ENCODE measurements at regions not wholly inside any gene's neighbourhood (a gene's known extent, or its start where the extent isn't known, plus 50 kb on each side); places are given as distances from the start of the nearest gene placed in this dataset.

DNA sequence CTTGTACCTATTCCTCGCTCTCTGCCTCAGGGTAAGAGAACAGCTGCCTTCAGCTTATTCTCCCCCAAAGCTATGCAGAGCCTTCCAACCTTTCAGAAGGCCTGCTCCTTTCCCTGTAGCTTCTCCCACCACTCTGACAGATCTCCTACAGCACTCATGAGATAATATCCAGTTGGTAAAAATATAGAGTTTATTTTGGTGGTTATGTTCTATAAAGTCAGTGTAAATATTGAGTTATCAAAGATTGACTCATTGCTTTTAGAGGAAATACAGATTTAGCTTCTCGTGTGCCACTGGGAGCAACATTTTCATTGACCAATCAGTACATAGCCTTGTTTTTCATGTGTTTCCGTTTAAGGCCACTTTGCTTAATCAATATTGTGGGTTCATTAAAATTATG lies 216.2 kb upstream of the TECRL start:
- POLR2A ChIA-PET = no interaction called here
- no peak for TF ChIP-seq TARDBP (IDR thresholded peaks at IDR 0.05)
- TF ChIP-seq FOXK2 (IDR thresholded peaks at IDR 0.05) = no peak
- no peak for TF ChIP-seq ELF4 (IDR thresholded peaks at IDR 0.05)
- TF ChIP-seq, protein P1, sequence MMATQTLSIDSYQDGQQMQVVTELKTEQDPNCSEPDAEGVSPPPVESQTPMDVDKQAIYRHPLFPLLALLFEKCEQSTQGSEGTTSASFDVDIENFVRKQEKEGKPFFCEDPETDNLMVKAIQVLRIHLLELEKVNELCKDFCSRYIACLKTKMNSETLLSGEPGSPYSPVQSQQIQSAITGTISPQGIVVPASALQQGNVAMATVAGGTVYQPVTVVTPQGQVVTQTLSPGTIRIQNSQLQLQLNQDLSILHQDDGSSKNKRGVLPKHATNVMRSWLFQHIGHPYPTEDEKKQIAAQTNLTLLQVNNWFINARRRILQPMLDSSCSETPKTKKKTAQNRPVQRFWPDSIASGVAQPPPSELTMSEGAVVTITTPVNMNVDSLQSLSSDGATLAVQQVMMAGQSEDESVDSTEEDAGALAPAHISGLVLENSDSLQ (IDR thresholded peaks at IDR 0.05) = no peak
- no peak for TF ChIP-seq ARNT (IDR thresholded peaks at IDR 0.05)
- TF ChIP-seq SP1 (IDR thresholded peaks at IDR 0.05) = no peak
- TF ChIP-seq FOXA1 (IDR thresholded peaks at IDR 0.05) = no peak
- TF ChIP-seq NFRKB (IDR thresholded peaks at IDR 0.05) = no peak
- no peak for TF ChIP-seq FOXM1 (IDR thresholded peaks at IDR 0.05; ENCODE audit: borderline replicate concordance)
- no peak for TF ChIP-seq HDGF (IDR thresholded peaks at IDR 0.05; ENCODE audit: borderline replicate concordance)
- no peak for TF ChIP-seq BHLHE40 (IDR thresholded peaks at IDR 0.05; ENCODE audit: borderline replicate concordance)
- no peak for TF ChIP-seq SUZ12 (IDR thresholded peaks at IDR 0.05)
- TF ChIP-seq ZNF384 (IDR thresholded peaks at IDR 0.05) = no peak
- TF ChIP-seq L3MBTL2 (conservative IDR thresholded peaks at IDR 0.05) = no peak
- DNase-seq (ENCODE audit: extremely low spot score) = no peak
- CTCF ChIA-PET = no interaction called here

DNA sequence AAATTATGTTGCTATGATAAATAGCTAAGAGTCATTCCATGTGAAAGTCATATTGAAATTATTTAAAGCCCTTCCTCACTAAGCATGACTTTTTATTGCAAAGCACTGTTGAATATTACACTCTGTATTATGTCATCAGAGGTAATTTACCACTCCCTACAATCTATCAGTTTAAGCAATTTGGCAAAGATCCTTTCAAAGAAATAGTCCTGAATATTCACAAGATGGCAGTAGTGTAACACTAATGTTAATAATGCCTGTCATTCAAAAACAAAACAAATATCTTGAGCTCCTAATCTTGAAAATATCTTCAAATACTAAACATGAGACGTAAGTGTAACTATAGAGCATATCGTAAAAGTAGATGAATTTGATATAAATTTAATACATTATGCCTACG lies 208.6 kb upstream of the TECRL start:
- peak; percentile 7 for DNase-seq (ENCODE audit: extremely low spot score)
- ChIA-PET POLR2A (no interaction called here), CTCF (no interaction called here)
- TF ChIP-seq L3MBTL2 (conservative IDR thresholded peaks at IDR 0.05) (no peak), LEF1 (IDR thresholded peaks at IDR 0.05; ENCODE audit: borderline replicate concordance) (no peak), FOXK2 (IDR thresholded peaks at IDR 0.05) (no peak), NFRKB (IDR thresholded peaks at IDR 0.05) (no peak), ELF4 (IDR thresholded peaks at IDR 0.05) (no peak)
- TF ChIP-seq, protein P1 (IDR thresholded peaks at IDR 0.05) = peak; percentile 89

DNA sequence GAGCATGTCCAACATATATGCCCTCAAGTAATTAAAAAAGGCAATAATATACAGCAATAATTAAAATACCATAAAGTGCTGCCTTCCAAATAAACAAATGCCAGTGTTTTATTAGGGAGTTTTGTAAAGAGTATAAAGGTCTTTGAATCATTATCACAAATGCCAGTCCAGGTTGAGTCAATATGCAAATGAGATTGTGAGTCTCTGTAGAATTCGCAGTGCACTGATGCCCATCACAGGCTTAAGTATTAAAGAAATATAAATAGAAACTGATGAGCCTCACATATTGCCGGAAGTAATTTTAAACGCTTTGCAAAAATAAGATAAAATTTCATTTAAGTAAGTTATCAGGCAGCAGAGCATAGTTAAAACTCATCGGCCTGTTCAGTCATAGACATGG lies 205.0 kb upstream of the TECRL start:
- CTCF ChIA-PET = no interaction called here
- DNase-seq (ENCODE audit: extremely low spot score) = no peak
- POLR2A ChIA-PET = no interaction called here
- TF ChIP-seq FOXA1 (IDR thresholded peaks at IDR 0.05) (no peak), SUZ12 (IDR thresholded peaks at IDR 0.05) (no peak), CTBP1 (IDR thresholded peaks at IDR 0.05; ENCODE audit: borderline replicate concordance) (no peak), ELF4 (IDR thresholded peaks at IDR 0.05) (no peak), FOXK2 (IDR thresholded peaks at IDR 0.05) (no peak), BHLHE40 (IDR thresholded peaks at IDR 0.05; ENCODE audit: borderline replicate concordance) (no peak), NFRKB (IDR thresholded peaks at IDR 0.05) (no peak), ZNF384 (IDR thresholded peaks at IDR 0.05) (no peak), FOXM1 (IDR thresholded peaks at IDR 0.05; ENCODE audit: borderline replicate concordance) (no peak)
- TF ChIP-seq, protein P1 (IDR thresholded peaks at IDR 0.05) = no peak

DNA sequence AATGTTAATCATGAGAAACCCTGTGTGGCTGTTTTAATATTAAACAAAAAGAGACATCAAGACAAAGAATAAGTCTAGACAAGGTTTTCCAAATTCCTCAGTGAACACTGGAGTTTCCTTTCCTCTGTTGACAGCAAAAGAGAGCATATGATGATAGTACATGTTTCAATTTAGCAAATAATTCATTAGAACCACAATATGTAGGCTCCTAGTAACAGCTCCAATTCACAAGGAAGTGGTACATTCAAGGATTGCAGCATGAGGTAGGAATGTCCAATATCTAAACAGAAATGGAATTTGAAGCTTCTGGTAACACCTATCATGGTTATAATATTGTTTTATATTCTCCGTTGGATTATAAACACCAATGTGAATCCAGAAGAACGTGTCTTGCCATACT lies 203.8 kb upstream of the TECRL start:
- POLR2A ChIA-PET = no interaction called here
- TF ChIP-seq ELF4 (IDR thresholded peaks at IDR 0.05) = no peak
- no peak for TF ChIP-seq LEF1 (IDR thresholded peaks at IDR 0.05; ENCODE audit: borderline replicate concordance)
- TF ChIP-seq BHLHE40 (IDR thresholded peaks at IDR 0.05; ENCODE audit: borderline replicate concordance) = no peak
- no peak for TF ChIP-seq SP1 (IDR thresholded peaks at IDR 0.05)
- no peak for TF ChIP-seq CTBP1 (IDR thresholded peaks at IDR 0.05; ENCODE audit: borderline replicate concordance)
- TF ChIP-seq ZNF384 (IDR thresholded peaks at IDR 0.05) = no peak
- no peak for TF ChIP-seq L3MBTL2 (conservative IDR thresholded peaks at IDR 0.05)
- TF ChIP-seq FOXK2 (IDR thresholded peaks at IDR 0.05) = no peak
- TF ChIP-seq HDGF (IDR thresholded peaks at IDR 0.05; ENCODE audit: borderline replicate concordance) = no peak
- TF ChIP-seq FOXM1 (IDR thresholded peaks at IDR 0.05; ENCODE audit: borderline replicate concordance) = no peak
- no peak for TF ChIP-seq ARNT (IDR thresholded peaks at IDR 0.05)
- no peak for TF ChIP-seq TARDBP (IDR thresholded peaks at IDR 0.05)
- no peak for TF ChIP-seq FOXA1 (IDR thresholded peaks at IDR 0.05)
- TF ChIP-seq, protein P1 (IDR thresholded peaks at IDR 0.05) = no peak
- no peak for TF ChIP-seq SUZ12 (IDR thresholded peaks at IDR 0.05)
- TF ChIP-seq NFRKB (IDR thresholded peaks at IDR 0.05) = no peak
- DNase-seq (ENCODE audit: extremely low spot score) = no peak
- CTCF ChIA-PET = no interaction called here

DNA sequence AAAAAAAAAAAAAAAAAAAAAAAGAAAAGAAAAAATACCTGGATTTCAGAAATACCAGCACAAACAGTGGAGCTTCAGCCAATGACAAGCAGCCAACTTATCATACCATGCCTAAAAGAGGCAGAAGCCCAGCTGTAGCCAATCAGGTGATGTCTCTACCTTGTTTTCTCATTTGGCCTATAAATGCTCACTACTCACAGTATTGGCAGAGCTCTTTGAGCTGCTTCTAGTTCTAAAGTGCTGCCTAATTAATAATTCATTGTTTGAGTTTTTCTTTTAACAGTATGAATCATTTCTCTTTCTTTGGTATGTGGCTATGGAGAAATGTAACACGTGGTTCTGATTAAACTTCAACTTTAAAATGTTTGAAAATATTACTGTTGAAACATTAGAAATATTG lies 188.8 kb upstream of the TECRL start:
- TF ChIP-seq ARNT (IDR thresholded peaks at IDR 0.05) = no peak
- TF ChIP-seq FOXM1 (IDR thresholded peaks at IDR 0.05; ENCODE audit: borderline replicate concordance) = no peak
- no peak for TF ChIP-seq FOXA1 (IDR thresholded peaks at IDR 0.05)
- no peak for TF ChIP-seq SP1 (IDR thresholded peaks at IDR 0.05)
- no peak for TF ChIP-seq ELF4 (IDR thresholded peaks at IDR 0.05)
- TF ChIP-seq NFRKB (IDR thresholded peaks at IDR 0.05) = no peak
- TF ChIP-seq LEF1 (IDR thresholded peaks at IDR 0.05; ENCODE audit: borderline replicate concordance) = no peak
- DNase-seq (ENCODE audit: extremely low spot score) = no peak
- CTCF ChIA-PET = no interaction called here
- POLR2A ChIA-PET = no interaction called here

DNA sequence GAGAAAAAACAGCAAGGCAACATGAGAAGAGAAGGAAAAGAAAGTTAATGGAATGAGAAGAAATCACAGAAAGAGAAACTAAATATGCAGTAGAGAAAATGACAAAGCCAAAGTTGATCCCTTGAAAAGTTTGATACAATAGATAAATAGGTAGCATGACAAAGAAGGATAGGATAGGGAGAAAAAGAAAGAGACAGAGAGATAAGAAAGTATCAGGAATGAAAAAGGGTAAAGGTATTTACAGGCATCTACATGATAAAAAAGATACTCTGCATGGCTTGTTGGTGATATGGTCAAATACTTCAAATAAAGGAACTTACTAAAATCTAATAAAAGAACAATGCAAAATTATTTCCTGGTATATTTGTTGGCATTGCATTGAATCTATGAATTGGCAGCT lies 185.5 kb upstream of the TECRL start:
- no peak for DNase-seq (ENCODE audit: extremely low spot score)
- TF ChIP-seq SP1 (IDR thresholded peaks at IDR 0.05) = no peak
- ChIA-PET POLR2A (no interaction called here), CTCF (no interaction called here)

DNA sequence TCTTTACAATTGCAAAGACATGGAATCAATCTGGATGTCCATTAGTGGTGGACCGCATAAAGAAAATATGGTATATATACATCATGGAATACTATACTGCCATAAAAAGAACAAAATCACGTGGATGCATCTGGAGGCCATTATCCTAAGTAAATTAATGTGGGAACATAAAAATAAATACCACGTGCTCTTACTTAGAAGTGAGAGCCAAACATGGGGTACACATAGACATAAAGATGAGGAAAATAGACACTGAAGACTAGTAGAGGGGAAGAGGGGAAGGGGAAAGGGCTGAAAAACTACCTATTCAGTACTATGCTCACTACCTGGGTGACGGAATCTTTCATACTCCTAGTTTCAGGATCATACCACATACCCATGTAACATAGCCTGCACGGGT lies 179.3 kb upstream of the TECRL start:
- no peak for DNase-seq (ENCODE audit: extremely low spot score)
- ChIA-PET CTCF (no interaction called here), POLR2A (no interaction called here)
- TF ChIP-seq FOXA1 (IDR thresholded peaks at IDR 0.05) (no peak), NFRKB (IDR thresholded peaks at IDR 0.05) (no peak), SP1 (IDR thresholded peaks at IDR 0.05) (no peak), BHLHE40 (IDR thresholded peaks at IDR 0.05; ENCODE audit: borderline replicate concordance) (no peak), ELF4 (IDR thresholded peaks at IDR 0.05) (no peak), FOXK2 (IDR thresholded peaks at IDR 0.05) (no peak), HDGF (IDR thresholded peaks at IDR 0.05; ENCODE audit: borderline replicate concordance) (no peak), SUZ12 (IDR thresholded peaks at IDR 0.05) (no peak), LEF1 (IDR thresholded peaks at IDR 0.05; ENCODE audit: borderline replicate concordance) (no peak), FOXM1 (IDR thresholded peaks at IDR 0.05; ENCODE audit: borderline replicate concordance) (no peak), ARNT (IDR thresholded peaks at IDR 0.05) (no peak)
- TF ChIP-seq, protein P1 (IDR thresholded peaks at IDR 0.05) = no peak
